Superior temporal gyrus (tissue), 1 donor: ENCODE measurements at regions not wholly inside any gene's neighbourhood (a gene's known extent, or its start where the extent isn't known, plus 50 kb on each side); places are given as distances from the start of the nearest gene placed in this dataset.
A peak's percentile ranks its signal among the peaks of the same experiment; 100 is the strongest.

ENCODE experiments used
- DNase-seq: peaks from one replicate; pipeline ENCODE4 v3.0.0-alpha.2; 2016; ENCODE audit errors: extremely low spot score

DNA sequence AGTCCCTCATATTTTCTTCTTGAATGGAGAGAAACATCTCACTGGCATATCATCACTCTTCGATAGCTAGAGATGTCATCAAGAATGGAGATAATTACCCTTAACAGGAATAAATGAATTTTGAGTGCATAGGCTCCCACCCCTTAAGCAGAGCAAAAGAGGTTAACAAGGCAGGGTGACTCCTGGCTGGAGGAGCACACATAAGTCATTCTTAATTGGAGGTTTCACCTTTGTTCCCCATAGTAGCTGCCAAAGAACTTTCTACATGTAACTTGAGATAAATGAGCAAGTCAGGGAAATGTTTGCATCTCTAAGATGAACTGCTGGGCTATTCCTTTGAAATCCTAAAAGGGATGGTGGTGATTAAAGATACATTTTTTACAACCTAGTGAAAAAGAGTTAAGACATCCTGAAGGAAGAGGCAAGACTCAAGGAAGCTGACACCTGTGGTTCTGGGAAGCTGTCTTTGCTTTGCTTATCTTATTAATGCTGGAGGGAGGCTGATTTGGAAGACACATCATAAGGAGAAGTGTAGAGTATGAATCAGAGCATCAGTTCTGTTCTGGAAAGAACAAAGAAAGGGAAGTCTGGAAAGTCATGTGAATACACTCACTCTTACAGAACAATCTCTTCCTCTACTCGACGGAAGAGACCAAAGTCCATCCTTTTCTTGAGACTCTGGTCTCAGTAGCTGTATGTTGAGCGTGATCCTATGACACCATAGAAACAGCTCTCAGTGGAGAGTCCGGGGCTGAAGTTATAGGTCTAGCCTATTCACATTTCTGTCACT, 326.3 kb downstream of the OSTF1 start:
- no peak for DNase-seq

DNA sequence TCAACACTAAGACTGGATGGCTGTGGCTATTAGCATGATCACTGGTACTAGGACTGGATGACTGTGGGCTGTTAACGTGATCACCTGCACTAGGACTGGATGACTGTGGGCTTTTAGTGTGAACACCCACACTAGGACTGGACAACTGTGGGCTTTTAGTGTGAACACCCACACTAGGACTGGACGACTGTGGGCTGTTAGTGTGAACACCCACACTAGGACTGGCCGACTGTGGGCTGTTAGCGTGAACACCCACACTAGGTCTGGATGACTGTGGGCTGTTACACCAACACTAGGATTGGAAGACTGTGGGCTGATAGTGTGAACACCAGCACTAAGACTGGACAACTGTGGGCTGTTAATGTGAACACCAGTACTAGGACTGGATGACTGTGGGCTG, 329.2 kb downstream of the OSTF1 start:
- no peak for DNase-seq

DNA sequence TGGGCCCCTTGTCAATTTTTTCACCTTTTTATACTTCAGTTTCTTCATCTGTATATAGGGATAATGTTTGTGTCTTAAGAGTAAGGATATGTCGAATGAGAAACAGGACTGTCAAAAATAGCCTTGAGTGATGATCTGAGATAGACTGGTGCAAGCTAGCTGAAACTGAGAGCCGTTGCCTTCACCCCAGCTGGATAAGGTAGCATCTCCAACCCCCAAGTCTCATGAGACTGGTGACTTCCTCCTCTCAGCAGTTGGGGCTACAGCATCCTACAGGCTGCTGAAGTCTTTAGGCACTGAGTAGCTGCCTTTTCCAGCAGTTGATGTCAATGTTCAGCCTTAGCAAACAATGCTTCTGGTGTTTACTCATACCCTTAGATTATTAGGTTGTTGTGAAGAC, 330.2 kb downstream of the OSTF1 start:
- no peak for DNase-seq

DNA sequence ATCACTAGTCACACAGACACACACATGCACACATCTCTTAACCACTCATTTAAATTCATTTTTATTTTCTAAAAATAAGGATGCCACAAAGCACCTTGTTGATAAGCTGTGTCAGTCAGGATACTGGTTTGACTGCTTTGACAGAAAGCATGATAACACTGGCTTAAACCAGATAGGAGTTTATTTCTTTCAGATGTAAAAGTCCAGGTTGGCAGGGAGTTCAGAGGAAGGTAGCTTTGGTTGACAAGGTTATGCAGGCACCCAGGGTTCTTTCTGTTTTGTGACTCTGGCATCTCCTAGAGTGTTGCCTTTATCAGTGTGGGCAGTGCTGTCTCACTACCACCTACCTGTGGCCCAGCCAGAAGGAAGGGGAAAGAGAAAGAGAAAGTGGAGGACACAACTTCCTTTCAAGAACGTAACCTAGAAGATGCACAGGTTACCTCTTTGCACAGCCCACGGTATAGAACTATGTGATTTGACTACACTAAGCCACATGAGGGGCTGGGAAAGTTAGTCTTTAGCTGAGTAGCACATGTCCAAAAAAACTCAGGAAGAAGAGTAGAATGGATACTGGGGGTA, 334.7 kb downstream of the OSTF1 start:
- DNase-seq, result no peak

DNA sequence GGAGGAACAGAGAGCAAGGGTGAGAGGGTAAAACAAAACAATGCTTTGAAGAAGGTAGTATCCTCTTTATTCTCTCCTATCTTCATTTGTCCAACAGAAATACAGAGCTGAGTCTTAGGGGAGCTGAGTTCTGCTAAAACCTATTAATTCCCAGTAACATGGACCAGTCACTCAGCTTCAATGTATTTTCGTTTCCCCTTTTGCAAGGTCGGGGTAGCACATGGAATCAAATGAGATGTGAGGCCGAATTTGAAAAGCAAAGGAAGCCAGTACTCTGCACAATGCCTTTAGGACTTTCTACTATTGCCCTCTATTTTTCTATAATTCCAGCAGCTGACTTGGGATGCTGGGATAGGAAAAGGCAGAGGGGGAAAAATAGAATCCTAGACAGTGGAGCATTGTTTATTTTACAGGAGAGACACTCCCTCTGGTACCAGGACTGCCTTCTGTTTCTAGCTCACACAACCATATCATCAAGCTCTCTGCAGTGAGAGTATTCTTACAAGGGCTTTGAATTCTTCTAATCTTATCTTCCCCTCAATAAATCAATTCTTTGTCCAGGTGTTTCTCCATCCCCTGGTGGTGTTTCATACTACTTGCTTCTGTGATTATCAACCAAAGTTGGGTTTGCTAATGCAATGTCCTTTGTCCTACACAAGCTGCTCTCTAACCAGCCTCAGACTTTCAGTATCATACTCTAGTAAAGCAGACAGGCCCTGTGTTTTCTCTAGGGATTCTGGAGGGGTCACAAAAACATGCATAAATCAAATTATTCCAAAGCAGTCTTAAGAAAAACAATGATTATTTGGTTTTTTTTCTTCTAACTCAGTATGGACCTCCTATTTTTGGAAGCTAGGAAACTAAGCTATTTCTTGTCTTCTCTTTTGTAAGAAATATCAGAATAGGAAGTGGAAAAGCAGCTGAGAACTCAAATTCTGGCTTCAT, 341.5 kb downstream of the OSTF1 start:
- peak; percentile 20 for DNase-seq

DNA sequence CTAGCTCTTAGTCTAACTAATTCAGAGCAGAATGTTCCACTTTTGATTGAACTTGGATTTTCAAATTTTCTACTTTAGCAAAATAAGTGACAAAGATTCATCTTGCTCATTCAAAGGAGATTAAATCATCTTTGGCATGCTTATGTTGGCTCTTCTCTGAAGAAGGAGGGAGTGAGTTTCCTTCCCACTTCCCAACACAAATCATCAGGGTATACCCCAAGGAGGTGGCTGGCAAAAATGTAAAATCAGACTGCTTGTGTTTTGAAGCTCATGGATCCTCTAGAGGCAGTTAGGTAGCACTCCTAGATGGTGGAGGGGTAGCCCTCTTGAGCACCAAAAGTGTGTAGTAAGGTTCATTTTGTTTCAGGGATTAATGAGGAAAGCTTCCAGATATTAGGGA, 343.1 kb downstream of the OSTF1 start:
- DNase-seq, result no peak

DNA sequence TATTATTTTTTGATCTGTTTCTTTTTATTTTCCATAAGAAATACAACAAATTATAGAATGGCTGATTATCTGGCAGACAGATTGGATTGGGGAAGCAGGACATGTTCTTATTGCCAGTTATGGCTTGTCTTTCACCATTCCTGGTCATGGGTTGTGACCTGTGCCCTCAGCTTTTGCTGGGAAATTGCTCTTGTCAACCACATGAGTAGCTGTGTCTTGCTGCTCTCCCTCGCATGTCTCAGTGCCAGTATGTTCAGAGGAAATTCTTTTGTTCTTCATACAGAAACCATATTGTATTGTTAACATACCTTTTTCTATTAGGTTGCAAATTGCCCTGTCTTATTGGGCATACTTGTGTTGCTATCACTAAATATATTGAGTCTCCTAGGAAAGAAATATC, 344.1 kb downstream of the OSTF1 start:
- no peak for DNase-seq

DNA sequence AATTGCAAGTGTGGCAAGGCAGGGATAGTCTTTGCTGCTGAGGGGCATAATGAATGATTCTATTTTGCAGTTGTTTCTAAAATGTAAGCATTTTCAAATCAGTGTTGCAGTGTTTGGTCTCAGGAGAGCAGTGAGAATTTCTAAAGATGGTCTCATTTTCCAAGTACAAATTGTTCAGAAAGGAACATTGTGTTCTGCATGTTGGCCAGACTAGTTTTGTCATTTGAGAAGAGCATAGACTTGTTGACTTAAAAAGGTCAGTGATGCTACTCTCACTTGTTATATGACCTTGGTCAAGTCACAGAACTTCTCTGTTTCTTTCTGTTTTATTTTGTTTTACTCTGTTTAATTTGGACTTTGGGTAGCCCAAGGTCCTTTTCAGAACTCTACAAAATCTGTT, 344.6 kb downstream of the OSTF1 start:
- DNase-seq, result no peak

DNA sequence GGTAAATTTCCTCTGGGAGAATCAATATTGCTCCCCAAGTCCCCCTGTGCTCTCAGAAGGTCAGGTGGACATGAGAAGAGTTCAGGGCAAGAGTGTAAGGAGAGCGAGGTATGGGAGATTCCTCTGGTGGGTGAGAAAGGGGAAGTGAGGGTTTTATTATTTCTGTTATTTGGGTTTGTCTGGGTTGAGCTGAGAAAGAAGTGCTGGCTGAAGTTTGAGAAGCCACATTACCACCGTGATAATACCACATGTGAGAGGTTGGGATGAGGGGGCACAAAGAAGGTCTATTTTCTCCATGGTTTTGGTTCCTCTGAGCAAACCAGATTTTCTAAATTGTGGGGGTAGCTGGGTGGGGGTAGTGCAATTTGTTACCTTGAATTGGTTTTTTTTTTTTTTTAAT, 350.4 kb downstream of the OSTF1 start:
- DNase-seq, result no peak

DNA sequence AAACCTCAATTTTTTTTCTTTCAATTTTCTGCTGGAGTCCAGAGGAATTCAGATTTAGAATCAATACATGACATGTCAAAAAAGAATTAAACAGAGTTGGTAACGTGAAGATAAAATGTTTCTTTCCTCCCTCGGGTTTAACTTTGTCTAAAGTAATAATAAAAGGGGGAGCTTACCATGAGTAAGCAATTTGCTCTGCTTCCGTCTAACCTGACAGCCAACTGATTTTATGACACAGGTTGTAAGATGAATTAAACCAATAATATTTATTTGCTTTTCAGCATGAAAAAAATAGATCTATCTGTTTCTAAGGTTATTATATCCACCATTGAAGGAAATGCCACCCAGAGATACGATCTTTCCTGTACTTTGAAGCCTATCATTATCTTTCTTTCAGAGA, 352.6 kb downstream of the OSTF1 start:
- no peak for DNase-seq

DNA sequence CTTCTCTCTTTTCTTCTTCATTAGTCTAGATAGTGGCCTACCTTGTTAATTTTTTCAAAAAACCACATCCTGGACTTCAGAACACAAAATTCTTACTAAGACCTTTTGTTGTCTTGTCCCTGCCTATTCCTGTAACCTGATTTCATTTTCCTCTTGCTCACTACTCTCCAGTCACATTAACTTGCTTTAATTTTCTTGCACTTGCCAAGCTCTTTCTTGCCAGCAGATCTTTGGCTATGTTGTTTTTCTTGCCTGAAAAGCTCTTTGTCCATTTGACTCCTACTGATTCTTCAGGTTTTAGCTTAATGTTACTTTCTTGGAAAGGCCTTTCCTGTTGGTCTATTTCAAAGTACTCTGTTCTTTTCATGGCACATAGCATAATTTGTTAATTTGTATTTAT, 356.8 kb downstream of the OSTF1 start:
- no peak for DNase-seq

DNA sequence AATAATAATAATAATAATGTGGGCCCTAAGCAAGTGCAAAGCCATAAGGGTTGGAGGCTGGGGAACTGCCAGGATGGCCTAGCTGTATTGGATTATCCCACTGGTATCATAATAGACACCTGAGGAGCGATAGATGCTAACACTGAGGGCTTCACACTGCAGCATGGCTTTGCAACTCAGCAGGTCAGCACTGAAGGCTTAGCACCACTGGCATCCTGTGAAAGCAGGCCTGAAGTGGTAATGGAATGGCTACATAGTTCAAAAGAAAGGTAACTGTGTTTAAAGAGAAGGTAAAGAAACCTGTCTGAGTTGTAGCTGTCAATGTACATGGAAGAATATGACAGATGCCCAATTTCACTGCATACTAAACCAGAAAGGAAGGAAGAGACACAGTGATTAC, 359.0 kb downstream of the OSTF1 start:
- no peak for DNase-seq

DNA sequence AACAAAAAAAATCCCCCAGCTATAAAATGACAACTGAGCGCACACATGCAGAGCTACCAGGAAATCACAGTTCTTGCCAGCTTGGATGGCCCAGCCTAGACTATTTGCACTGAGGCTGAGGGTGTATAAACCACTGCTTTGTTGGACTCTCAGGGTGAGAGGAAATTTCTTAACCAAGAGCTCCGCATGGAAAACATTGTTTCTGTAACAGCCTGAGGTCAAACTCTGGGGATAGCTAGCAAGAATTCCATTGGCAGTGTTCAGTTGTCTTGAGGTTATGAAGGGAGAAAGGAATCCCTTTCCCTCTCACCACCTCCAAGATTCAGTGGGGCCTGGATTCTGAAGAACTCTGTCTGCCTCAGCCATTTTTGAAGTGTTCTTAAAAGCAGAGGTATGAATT, 360.0 kb downstream of the OSTF1 start:
- no peak for DNase-seq

DNA sequence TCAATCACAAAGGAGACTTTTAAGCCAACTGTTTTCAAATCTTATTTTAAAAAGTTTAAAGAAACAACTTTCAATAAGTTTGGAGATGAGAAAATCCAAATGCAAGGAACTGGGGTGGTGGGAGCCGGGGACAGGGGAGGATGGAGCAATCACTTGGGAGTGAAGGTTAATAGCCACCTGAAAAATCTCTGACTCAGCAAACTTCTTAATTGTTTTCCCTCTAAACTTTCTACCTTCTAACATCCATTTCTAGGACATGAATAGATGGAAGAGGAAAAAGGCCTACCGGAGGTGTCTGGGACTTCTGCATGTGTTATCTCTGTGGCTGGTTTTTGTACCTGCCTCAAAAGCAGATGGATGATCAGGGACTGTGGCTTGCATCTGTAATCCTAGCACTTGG, 360.6 kb downstream of the OSTF1 start:
- no peak for DNase-seq

DNA sequence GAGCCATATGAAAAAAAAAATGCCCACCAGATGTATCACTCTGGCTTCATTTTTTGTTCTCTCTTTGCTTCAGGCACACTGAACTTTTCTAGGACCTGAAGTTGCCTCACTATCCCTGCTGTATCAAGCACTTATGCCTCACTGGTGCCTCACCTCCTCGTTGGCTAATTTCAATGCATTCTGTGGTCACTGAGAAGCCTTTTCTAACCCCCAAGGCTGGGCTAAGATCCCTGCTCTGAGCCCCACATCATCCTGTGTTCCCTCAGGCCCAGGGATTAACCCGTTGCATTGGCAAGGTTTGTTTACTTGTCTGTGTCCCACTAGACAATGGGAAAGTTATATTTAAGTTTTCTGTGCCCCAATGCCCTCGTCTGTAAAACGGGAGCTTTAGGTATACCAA, 362.7 kb downstream of the OSTF1 start:
- no peak for DNase-seq

DNA sequence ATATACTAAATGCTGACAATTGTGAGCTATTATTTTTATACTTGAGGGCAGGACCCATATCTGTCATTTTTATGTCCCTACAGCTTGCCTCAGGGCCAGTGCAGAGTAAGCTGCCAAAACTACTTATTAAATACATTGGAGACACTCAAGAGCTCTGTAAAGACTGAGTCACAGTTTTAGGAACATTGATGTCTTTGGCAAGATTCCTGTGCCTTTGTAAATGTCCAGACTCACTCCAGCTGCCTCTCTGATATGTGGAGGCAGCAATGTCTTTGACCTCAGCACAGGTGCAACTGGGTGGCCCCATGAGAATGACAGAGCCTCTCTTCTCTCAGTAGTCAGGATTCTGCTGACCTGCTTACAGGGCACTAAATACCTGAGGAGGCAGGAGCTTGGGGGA, 363.2 kb downstream of the OSTF1 start:
- DNase-seq, result no peak

DNA sequence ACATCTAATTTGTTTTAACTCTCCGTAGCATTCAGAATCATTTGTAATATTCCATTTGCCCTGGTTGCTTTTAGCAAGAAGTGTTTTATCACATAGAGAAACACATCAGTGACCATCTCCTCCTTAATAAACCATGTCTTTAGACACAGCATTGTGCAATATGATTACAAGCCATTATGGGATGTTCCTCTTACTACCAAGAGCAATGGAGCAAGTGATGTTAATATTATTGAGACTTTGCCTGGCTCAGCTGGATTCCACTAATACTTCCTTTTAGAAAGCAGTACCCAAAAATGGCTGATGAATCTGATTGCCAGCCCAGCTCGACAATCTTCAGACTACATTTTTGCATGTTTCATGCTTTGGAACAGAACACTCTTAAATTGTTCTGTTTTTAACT, 364.2 kb downstream of the OSTF1 start:
- no peak for DNase-seq

DNA sequence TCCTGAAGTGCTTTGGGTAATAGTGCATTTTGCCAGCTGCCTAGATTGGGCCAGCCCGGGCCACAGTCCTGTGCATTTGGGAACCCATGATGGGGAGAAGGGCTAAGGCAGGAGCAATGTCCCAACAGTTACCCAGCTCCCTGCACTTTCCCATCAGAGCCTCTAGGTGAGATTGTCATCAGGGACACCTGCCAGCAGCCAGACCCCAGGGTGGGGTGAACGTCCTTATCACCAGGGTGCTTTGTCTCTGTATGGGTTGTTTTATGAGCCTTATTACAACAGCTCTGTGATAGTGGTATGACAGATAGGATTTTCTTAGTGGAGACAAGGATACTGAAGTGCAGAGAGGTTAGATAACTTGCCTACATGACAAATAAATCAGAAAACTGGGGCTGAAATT, 365.7 kb downstream of the OSTF1 start:
- DNase-seq, result no peak

DNA sequence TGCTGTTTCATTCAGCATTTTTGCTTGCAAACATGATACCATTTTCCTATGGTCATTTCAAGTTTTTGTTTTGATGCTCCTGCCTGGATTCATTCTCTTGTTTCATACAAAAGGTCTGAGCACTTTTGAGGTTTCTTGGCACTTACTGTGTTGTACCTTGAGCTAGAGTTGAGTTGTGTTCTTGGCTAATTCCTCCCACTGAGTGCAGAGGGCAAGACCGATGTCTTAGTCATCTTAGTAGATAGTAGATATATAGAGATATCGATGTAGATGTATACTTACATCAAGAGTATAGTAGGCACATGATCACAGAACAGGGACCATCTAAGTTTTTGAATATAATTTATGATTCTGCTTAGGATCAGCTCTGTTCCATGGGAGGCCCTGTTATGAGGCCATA, 366.6 kb downstream of the OSTF1 start:
- no peak for DNase-seq

DNA sequence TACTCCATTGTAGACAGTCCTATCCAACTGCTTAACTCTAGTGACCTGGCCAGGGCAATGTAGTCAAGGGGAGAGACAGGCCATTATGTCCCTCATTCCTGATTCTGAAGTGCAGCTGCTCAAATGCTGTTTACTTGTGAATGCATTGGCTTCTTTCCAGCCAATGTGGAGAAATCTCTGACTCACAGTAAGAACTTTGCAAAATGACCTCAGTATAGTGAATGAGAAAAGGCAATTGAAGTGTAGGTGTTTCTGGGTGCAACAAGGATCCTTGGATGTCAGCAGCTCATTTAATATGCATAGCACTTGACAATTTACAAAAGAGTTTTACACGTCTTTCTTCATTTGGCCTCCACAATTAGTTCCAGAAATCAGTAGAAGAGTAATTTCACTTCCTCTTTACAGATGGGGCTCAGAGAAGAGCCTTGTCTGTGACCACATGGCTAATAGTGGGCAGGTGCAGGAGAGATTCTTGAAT, 367.2 kb downstream of the OSTF1 start:
- DNase-seq, result peak; percentile 36

DNA sequence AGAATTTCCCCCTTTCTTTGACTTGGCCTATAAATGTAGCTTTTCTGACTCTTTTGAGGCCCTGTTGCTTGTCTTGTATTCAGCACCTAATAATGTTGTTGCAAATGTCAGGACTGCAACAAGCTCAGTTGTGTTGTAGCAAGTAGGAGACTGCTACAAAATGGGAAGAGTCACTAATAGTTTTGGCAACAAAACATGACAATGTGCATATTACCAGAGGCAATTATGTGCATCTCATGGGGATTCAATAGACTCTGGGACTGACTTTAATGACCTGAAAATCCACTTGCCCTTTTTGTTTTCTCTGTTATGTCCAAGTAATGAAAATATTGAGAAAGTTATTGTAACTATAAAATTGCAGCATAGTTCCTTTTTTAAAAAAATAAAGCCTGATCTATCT, 368.4 kb downstream of the OSTF1 start:
- DNase-seq, result no peak

DNA sequence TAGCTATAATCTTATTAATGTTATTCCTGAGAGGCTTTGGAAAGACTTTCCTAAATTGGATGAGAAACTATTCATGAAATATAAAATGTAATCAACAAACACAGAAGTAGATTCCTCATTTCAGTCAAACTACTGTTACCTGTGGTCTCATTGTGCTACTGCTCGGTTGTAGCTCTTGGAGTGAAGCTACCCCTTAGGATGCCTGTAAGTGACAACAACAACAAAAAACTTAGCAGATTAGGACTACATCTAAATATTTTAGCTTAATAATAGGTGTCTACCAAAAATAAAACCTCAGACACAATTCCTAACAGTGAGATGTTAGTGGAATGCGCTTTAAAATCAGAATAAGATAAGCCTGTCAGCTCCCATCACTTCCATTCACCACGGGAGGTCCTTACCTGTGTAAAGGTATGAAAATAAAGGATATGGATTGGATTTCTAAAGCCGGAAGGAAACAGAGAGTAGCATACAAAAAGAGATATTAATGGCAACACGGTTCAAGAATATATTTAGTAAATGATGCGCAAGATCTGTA, 369.2 kb downstream of the OSTF1 start:
- no peak for DNase-seq
